ENCODE measurements at regions not wholly inside any gene's neighbourhood (a gene's known extent, or its start where the extent isn't known, plus 50 kb on each side); places are given as distances from the start of the nearest gene placed in this dataset.

GRCh38 chr6:18047406-18047805, 60.0 kb upstream of the KIF13A start:
- Histone ChIP-seq H3K27ac (no peak overlapping the region), H3K4me3 (no peak overlapping the region), H3K4me1 (replicated peaks in 1 of 2) (peaks cover 8 to 12% of the 10 kb centered on the region in 2 donors), H3K27me3 (no peaks in the 10 kb centered on the region), H3K36me3 (replicated peaks in 1 of 2) (no peaks in the 10 kb centered on the region), H3K9me3 (replicated peaks in 1 of 3) (peaks cover 0 to 4% (median 0%) of the 10 kb centered on the region in 3 donors)
- DNase-seq = no peak
- TF ChIP-seq CTCF (IDR thresholded peaks at IDR 0.05) = no peak
- TF ChIP-seq POLR2A (IDR thresholded peaks at IDR 0.05) = no peak
- intact Hi-C loops (cut with DNase I) = no loop called here
- WGBS, 4 donors = 92 to 98% (median 96%) methylated on average over 2 of the region's 2 CpGs

DNA sequence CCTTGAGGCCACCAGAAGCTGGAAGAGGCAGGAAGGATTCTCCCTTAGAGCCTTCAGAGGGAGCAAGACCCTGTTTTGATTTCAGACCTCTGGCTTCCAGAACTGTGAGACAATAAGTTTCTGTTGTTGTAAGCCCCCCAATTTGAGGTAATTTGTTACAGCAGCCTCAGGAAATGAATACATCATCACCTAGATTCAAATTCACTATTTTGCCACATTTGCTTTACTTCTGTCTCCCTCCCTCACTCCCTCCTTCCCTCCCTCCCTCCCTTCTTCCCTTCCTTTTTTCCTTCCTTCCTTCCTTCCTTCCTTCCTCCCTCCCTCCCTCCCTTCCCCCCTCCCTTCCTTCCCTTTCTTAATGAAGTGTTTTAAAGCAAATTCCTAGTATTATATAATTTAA, 58.1 kb upstream of the KIF13A start:
- DNase-seq = peak in 1 of 7 donors; percentile 20
- intact Hi-C loops (cut with DNase I) = no loop called here
- Histone ChIP-seq H3K9me3 (replicated peaks in 1 of 3) (peaks cover 0 to 4% (median 0%) of the 10 kb centered on the region in 3 donors), H3K36me3 (replicated peaks in 1 of 2) (no peaks in the 10 kb centered on the region), H3K27me3 (no peaks in the 10 kb centered on the region), H3K4me1 (replicated peaks in 1 of 2) (peaks cover 8 to 15% of the 10 kb centered on the region in 2 donors), H3K4me3 (no peak overlapping the region), H3K27ac (no peak overlapping the region)
- TF ChIP-seq CTCF (IDR thresholded peaks at IDR 0.05) = no peak
- no peak for TF ChIP-seq POLR2A (IDR thresholded peaks at IDR 0.05)

GRCh38 chr6:18044108-18044783, 56.8 kb upstream of the KIF13A start:
- H3K9me3 ChIP-seq (replicated peaks in 1 of 3) = peaks cover 0 to 4% (median 0%) of the 10 kb centered on the region in 3 donors
- DNase-seq = peak in 1 of 7 donors; percentile 39
- H3K4me1 ChIP-seq (replicated peaks in 1 of 2) = peaks cover 8 to 15% of the 10 kb centered on the region in 2 donors
- H3K36me3 ChIP-seq (replicated peaks in 1 of 2) = no peaks in the 10 kb centered on the region
- no peak overlapping the region for H3K4me3 ChIP-seq
- WGBS, 4 donors = 82 to 88% (median 87%) methylated on average over 11 of the region's 11 CpGs
- H3K27me3 ChIP-seq = no peaks in the 10 kb centered on the region
- intact Hi-C loops (cut with DNase I) = no loop called here
- TF ChIP-seq POLR2A (IDR thresholded peaks at IDR 0.05) (no peak), CTCF (IDR thresholded peaks at IDR 0.05) (no peak)
- no peak overlapping the region for H3K27ac ChIP-seq

DNA sequence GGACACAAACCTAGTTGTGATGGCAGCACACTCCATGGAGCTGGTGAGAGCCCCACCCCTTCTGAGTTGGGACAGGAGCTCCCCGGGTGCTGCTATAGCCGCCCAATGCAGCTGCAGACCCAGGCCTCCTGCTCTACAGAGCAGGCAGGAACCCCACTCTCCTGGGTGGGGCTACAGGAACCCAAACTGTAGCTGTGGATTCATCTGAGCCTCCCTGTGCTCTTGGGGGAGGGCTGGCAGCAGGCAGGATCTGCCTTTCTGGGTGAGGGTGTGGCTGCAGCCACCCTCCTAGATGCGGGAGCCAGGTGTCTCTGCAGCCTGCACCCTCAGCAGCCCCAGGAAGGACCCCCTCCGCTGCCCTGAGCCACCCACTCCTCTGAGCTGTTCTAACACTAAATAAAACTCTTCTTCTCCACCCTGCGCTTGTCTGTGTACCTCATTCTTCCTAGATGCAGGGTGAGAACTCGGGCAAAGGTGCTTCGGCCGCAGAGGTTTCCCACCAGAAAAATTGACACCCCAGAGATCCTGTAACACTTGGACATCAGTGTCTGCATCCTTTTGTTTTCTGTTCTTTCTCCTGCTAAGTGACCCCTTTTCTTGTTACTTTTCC, 55.2 kb upstream of the KIF13A start:
- intact Hi-C loops (cut with DNase I) = no loop called here
- WGBS, 4 donors = 92 to 94% (median 92%) methylated on average over 6 to 8 of the region's 8 CpGs
- Histone ChIP-seq H3K27me3 (no peaks in the 10 kb centered on the region), H3K36me3 (replicated peaks in 1 of 2) (no peaks in the 10 kb centered on the region), H3K27ac (peak overlapping the region in 3 of 5 donors; percentile 48 to 74 (median 61)), H3K9me3 (replicated peaks in 1 of 3) (peaks cover 0 to 4% (median 0%) of the 10 kb centered on the region in 3 donors), H3K4me3 (no peak overlapping the region), H3K4me1 (replicated peaks in 1 of 2) (peaks cover 8 to 15% of the 10 kb centered on the region in 2 donors)
- no peak for TF ChIP-seq CTCF (IDR thresholded peaks at IDR 0.05)
- TF ChIP-seq POLR2A (IDR thresholded peaks at IDR 0.05) = no peak
- peak in 1 of 7 donors; percentile 34 for DNase-seq
